ENCODE measurements at regions not wholly inside any gene's neighbourhood (a gene's known extent, or its start where the extent isn't known, plus 50 kb on each side); places are given as distances from the start of the nearest gene placed in this dataset.

DNA sequence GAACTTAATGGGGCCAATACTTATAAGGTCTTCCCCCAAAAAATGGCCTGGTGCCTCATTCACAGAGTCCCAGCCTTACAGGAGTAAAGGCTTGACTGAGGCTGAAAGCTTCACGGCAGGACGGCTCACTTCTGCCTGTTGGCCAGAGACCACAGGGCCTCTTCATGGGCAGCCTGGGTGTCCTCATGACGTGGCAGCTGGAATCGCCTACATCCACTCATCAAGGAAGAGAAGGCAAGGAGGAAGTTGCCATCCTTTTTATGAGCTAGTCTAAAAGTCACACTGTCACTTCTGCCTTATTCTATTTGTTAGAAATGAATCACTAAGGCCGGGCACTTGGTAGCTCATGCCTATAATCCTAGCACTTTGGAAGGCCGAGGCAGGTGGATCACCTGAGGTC lies 89.3 kb upstream of the DGKG start:
- TF ChIP-seq POLR2A (IDR thresholded peaks at IDR 0.05; ENCODE audit: extremely low read depth, insufficient read length) (no peak), CTCF (IDR thresholded peaks at IDR 0.05; ENCODE audit: low read depth, low read length) (no peak), MYC (IDR thresholded peaks at IDR 0.05; ENCODE audit: low read depth, low read length) (no peak), MAX (IDR thresholded peaks at IDR 0.05; ENCODE audit: low read depth, low read length) (0 out of 2 replicates have a peak, but pooled peaks have one; percentile 11)

Measured in NB4 (cell line).